Osteoblast (primary cell): ENCODE measurements at regions not wholly inside any gene's neighbourhood (a gene's known extent, or its start where the extent isn't known, plus 50 kb on each side); places are given as distances from the start of the nearest gene placed in this dataset.

Source experiments
- DNase-seq: peaks from one replicate; pipeline ENCODE4 v3.0.0; 2011; ENCODE audit warnings: low spot score, mixed read lengths; ENCODE audit not compliant: insufficient read length; ENCODE audit errors: missing footprints
- H2AFZ ChIP-seq: 2 replicates; pipeline ENCODE4 v1.6.0; 2011; ENCODE audit warnings: mild to moderate bottlenecking, low read length
- H3K27ac ChIP-seq: 2 replicates; pipeline ENCODE4 v1.5.1; 2011; ENCODE audit warnings: mild to moderate bottlenecking, low read depth, low read length, moderate library complexity
- H3K27me3 ChIP-seq: 2 replicates; pipeline ENCODE4 v1.6.0; 2012; ENCODE audit warnings: mild to moderate bottlenecking, control low read depth, inconsistent platforms, low read length, moderate library complexity; ENCODE audit not compliant: insufficient read depth
- H3K36me3 ChIP-seq: 2 replicates; pipeline ENCODE4 v1.5.1; 2011; ENCODE audit warnings: mild to moderate bottlenecking, low read length, control low read depth, moderate library complexity; ENCODE audit not compliant: insufficient read depth
- H3K4me1 ChIP-seq: 2 replicates; pipeline ENCODE4 v1.5.1; 2011; ENCODE audit warnings: mild to moderate bottlenecking, low read length, control low read depth, moderate library complexity; ENCODE audit not compliant: insufficient read depth
- H3K4me2 ChIP-seq: 2 replicates; pipeline ENCODE4 v1.6.0; 2011; ENCODE audit warnings: mild to moderate bottlenecking, low read length; ENCODE audit not compliant: insufficient read depth
- H3K4me3 ChIP-seq: fragments of 200-600 bp; sonication (generic); 3 replicates; pipeline ENCODE4 v1.5.1; 2012; ENCODE audit warnings: mild to moderate bottlenecking, low read length, inconsistent platforms; ENCODE audit not compliant: insufficient read depth
- H3K79me2 ChIP-seq: 2 replicates; pipeline ENCODE4 v1.6.0; 2012; ENCODE audit warnings: mild to moderate bottlenecking, low read length, control low read depth, inconsistent platforms; ENCODE audit not compliant: insufficient read depth
- H3K9me3 ChIP-seq: 2 replicates; pipeline ENCODE4 v1.5.1; 2011; ENCODE audit warnings: low read depth, low read length, control low read depth
- H4K20me1 ChIP-seq: 2 replicates; pipeline ENCODE4 v1.6.0; 2012; ENCODE audit warnings: mild to moderate bottlenecking, low read length, control low read depth; ENCODE audit not compliant: insufficient read depth
- TF ChIP-seq, protein P1 (sequence below): IDR thresholded peaks from 2 replicates; pipeline ENCODE4 v1.5.1; 2011; ENCODE audit warnings: mild to moderate bottlenecking, low read depth, low read length, moderate library complexity; ENCODE audit errors: extremely low read depth

DNA sequence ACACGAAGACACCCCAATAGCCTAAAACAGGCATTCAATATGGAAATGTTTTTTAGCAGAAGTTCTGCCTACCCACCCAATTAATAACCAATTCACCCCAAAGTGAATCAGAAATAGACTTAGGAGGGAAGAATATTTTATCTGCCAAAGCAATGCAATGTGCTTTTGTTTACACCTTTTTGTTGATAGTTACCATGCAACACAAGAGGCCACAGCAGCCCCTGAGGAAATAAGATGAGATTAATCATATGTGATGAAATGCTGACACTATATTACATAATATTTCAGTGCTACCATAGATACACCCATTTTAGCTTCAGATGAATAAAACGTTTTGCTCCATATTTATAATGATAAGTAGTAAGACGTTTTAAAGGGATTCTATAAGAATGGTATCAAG is 60.9 kb upstream of the RGS2 start:
- Histone ChIP-seq H3K4me3 (no peak overlapping the region), H3K9me3 (no peaks in the 10 kb centered on the region), H3K79me2 (no peaks in the 10 kb centered on the region), H2AFZ (no peak overlapping the region), H3K4me2 (no peak overlapping the region), H3K27me3 (no peaks in the 10 kb centered on the region), H4K20me1 (no peaks in the 10 kb centered on the region), H3K36me3 (no peaks in the 10 kb centered on the region), H3K4me1 (no peaks in the 10 kb centered on the region), H3K27ac (peak overlapping the region; percentile 27)
- TF ChIP-seq, protein P1, sequence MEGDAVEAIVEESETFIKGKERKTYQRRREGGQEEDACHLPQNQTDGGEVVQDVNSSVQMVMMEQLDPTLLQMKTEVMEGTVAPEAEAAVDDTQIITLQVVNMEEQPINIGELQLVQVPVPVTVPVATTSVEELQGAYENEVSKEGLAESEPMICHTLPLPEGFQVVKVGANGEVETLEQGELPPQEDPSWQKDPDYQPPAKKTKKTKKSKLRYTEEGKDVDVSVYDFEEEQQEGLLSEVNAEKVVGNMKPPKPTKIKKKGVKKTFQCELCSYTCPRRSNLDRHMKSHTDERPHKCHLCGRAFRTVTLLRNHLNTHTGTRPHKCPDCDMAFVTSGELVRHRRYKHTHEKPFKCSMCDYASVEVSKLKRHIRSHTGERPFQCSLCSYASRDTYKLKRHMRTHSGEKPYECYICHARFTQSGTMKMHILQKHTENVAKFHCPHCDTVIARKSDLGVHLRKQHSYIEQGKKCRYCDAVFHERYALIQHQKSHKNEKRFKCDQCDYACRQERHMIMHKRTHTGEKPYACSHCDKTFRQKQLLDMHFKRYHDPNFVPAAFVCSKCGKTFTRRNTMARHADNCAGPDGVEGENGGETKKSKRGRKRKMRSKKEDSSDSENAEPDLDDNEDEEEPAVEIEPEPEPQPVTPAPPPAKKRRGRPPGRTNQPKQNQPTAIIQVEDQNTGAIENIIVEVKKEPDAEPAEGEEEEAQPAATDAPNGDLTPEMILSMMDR: no peak
- DNase-seq: peak; percentile 46

DNA sequence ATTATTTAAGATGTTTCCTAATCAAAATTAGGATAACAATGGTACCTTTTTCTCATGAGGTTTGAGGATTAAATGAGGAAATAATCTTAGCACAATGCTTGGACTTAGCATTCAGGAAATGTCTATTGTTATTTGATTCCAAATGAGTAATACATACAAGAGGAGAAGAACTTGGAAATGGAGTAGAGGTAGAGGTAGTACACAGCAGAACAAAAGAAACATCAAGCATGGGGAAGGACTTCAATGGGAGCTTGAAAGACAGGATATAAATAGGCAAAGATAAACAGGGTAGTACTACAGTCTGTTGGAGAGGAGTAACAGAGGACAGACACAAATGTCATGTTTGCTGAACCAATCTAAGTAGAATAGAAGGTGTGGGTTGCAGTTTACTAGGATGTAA is 59.5 kb upstream of the RGS2 start:
- no peaks in the 10 kb centered on the region for H3K4me1 ChIP-seq
- no peak overlapping the region for H3K4me3 ChIP-seq
- DNase-seq: no peak
- no peak overlapping the region for H3K4me2 ChIP-seq
- H3K9me3 ChIP-seq: no peaks in the 10 kb centered on the region
- H2AFZ ChIP-seq: no peak overlapping the region
- TF ChIP-seq, protein P1: no peak
- H4K20me1 ChIP-seq: no peaks in the 10 kb centered on the region
- H3K27me3 ChIP-seq: no peaks in the 10 kb centered on the region
- H3K27ac ChIP-seq: no peak overlapping the region
- H3K79me2 ChIP-seq: no peaks in the 10 kb centered on the region
- H3K36me3 ChIP-seq: no peaks in the 10 kb centered on the region

DNA sequence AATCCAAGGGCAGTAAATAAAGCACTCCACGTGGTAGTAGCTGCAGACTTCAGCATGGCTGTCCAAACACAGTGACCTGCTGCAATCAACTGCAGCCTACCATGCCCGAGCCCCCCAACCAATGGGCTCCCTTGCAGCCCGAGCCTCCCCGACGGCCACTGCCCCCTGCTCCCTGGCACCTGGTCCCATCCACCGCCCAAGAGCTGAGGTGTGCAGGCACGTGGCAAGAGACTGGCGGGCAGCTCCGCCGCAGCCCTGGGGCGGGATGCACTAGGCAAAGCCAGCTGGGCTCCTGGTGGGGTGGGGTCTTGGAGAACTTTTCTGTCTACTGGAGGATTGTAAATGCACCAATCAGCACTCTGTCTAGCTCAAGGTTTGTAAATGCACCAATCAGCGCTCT is 57.6 kb upstream of the RGS2 start:
- no peaks in the 10 kb centered on the region for H3K36me3 ChIP-seq
- H4K20me1 ChIP-seq: no peaks in the 10 kb centered on the region
- no peak overlapping the region for H2AFZ ChIP-seq
- H3K9me3 ChIP-seq: no peaks in the 10 kb centered on the region
- H3K27me3 ChIP-seq: no peaks in the 10 kb centered on the region
- no peaks in the 10 kb centered on the region for H3K4me1 ChIP-seq
- no peak overlapping the region for H3K4me3 ChIP-seq
- no peak overlapping the region for H3K4me2 ChIP-seq
- H3K79me2 ChIP-seq: no peaks in the 10 kb centered on the region
- TF ChIP-seq, protein P1: no peak
- peak; percentile 23 for DNase-seq
- H3K27ac ChIP-seq: no peak overlapping the region

DNA sequence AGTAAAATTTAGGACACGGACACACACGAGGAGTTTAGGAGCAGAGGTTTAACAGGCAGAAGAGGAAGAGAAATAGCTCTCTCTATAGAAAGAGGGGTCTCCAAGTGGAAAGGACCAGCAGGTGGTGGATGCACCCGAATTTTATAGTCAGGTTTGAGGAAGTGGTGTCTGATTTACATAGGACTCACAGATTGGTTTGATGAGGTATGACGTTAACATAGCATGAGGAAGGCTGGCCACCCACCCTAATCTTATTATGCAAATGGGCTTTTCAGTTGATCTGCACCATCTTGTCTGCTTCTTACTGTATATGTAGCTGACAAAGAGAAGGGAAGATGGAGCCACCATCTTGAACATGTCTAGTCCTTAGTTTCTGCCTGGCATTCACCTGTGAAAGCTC is 52.5 kb upstream of the RGS2 start:
- TF ChIP-seq, protein P1: no peak
- no peaks in the 10 kb centered on the region for H4K20me1 ChIP-seq
- H3K27me3 ChIP-seq: no peaks in the 10 kb centered on the region
- H3K27ac ChIP-seq: no peak overlapping the region
- H3K79me2 ChIP-seq: no peaks in the 10 kb centered on the region
- H2AFZ ChIP-seq: no peak overlapping the region
- H3K36me3 ChIP-seq: no peaks in the 10 kb centered on the region
- H3K4me1 ChIP-seq: no peaks in the 10 kb centered on the region
- no peak overlapping the region for H3K4me3 ChIP-seq
- H3K9me3 ChIP-seq: no peaks in the 10 kb centered on the region
- DNase-seq: no peak
- no peak overlapping the region for H3K4me2 ChIP-seq
